ENCODE measurements at regions not wholly inside any gene's neighbourhood (a gene's known extent, or its start where the extent isn't known, plus 50 kb on each side); places are given as distances from the start of the nearest gene placed in this dataset.

DNA sequence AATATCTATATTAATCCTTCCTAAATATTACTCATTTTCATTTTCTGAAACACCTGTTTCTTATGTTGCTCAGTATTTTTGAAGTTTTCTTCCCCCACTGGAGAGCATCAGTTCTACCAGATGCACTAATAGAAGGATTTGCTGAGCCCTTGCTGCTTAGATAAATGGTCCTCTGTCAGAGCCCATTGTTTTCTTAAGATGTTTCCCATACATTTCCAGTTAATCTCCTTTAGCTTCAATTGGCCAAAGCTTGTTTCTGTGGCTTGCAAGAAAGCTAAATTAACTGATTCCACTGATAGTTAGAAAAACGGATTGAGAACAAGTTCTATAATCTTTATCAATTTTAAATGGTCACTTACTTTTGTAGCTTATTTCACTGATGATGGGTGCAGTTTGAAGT is 1425.5 kb downstream of the PCDH18 start:
- TF ChIP-seq RAD21 (IDR thresholded peaks at IDR 0.05; ENCODE audit: low read depth) = no peak
- no peak for TF ChIP-seq EP300 (IDR thresholded peaks at IDR 0.05; ENCODE audit: borderline replicate concordance)
- no peak for TF ChIP-seq EGR1 (IDR thresholded peaks at IDR 0.05)
- no peak for TF ChIP-seq TCF12 (IDR thresholded peaks at IDR 0.05; ENCODE audit: low read depth)
- no peak for TF ChIP-seq CREB1 (IDR thresholded peaks at IDR 0.05; ENCODE audit: low read depth)
- TF ChIP-seq, protein P1, sequence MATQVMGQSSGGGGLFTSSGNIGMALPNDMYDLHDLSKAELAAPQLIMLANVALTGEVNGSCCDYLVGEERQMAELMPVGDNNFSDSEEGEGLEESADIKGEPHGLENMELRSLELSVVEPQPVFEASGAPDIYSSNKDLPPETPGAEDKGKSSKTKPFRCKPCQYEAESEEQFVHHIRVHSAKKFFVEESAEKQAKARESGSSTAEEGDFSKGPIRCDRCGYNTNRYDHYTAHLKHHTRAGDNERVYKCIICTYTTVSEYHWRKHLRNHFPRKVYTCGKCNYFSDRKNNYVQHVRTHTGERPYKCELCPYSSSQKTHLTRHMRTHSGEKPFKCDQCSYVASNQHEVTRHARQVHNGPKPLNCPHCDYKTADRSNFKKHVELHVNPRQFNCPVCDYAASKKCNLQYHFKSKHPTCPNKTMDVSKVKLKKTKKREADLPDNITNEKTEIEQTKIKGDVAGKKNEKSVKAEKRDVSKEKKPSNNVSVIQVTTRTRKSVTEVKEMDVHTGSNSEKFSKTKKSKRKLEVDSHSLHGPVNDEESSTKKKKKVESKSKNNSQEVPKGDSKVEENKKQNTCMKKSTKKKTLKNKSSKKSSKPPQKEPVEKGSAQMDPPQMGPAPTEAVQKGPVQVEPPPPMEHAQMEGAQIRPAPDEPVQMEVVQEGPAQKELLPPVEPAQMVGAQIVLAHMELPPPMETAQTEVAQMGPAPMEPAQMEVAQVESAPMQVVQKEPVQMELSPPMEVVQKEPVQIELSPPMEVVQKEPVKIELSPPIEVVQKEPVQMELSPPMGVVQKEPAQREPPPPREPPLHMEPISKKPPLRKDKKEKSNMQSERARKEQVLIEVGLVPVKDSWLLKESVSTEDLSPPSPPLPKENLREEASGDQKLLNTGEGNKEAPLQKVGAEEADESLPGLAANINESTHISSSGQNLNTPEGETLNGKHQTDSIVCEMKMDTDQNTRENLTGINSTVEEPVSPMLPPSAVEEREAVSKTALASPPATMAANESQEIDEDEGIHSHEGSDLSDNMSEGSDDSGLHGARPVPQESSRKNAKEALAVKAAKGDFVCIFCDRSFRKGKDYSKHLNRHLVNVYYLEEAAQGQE (IDR thresholded peaks at IDR 0.05; ENCODE audit: low read depth) = no peak
- no peak for TF ChIP-seq CEBPB (IDR thresholded peaks at IDR 0.05)
- TF ChIP-seq TEAD4 (IDR thresholded peaks at IDR 0.05) = no peak
- TF ChIP-seq, protein P2, sequence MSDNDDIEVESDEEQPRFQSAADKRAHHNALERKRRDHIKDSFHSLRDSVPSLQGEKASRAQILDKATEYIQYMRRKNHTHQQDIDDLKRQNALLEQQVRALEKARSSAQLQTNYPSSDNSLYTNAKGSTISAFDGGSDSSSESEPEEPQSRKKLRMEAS (IDR thresholded peaks at IDR 0.05) = no peak
- TF ChIP-seq FOXM1 (IDR thresholded peaks at IDR 0.05; ENCODE audit: borderline replicate concordance, low read depth) = no peak
- TF ChIP-seq, protein P3, sequence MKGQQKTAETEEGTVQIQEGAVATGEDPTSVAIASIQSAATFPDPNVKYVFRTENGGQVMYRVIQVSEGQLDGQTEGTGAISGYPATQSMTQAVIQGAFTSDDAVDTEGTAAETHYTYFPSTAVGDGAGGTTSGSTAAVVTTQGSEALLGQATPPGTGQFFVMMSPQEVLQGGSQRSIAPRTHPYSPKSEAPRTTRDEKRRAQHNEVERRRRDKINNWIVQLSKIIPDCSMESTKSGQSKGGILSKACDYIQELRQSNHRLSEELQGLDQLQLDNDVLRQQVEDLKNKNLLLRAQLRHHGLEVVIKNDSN (IDR thresholded peaks at IDR 0.05) = no peak
- no peak for TF ChIP-seq NFIC (IDR thresholded peaks at IDR 0.05)

All from Ishikawa (cell line).